ENCODE measurements at regions not wholly inside any gene's neighbourhood (a gene's known extent, or its start where the extent isn't known, plus 50 kb on each side); places are given as distances from the start of the nearest gene placed in this dataset.

DNA sequence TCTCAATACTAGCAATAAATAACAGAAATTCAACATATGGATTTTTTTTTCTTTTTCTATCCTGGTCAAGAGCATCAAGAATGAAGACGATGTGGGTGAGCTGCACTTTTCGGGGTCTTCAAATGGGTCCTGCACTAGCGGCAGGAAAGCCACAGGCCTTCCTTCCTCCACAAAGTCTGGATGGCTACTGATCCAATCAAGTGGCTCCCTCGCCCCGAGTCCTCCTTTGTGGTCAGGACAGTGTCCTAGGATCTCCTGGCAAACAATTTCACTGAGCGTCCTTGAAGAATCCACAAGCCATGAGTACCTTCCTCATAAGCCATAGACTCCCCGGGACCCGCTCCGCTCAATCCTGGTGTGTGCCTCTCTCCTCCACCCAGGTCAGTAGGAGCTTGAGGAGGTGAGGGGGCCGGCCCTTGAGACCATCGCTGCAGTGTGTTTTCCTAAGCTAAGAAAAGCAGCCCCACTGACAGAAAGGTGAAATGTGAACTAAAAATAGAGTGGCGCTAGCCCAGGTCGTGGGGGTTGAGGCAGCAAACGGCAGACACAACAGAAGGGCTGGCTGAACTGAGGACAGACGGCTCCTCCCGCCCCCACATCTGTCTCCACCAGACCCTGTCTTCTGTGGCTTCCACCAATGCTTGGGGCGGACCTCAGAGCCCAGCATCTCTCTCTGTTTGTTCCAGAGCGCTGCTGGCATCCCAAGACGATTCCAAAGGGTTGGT is 202.3 kb downstream of the HERPUD2 start:
- H3K9me3 ChIP-seq (replicated peaks; ENCODE audit: control insufficient read depth, insufficient read depth, low read length): no peaks in the 10 kb centered on the region; the same call in 2 of the 3 replicates
- FAIRE-seq (no peak), DNase-seq (ENCODE audit: low read depth, low spot score) (no peak), ATAC-seq (no peak)
- intact Hi-C loops (cut with micrococcal nuclease; ENCODE audit: unreplicated experiment) (no loop called here), in situ Hi-C loops (cut with MboI) (no loop called here)
- no peaks in the 10 kb centered on the region for H4K20me1 ChIP-seq (ENCODE audit: control insufficient read depth, insufficient read depth)
- WGBS (ENCODE audit: insufficient coverage, insufficient replicate concordance, low lambda C conversion rate, missing lambda C conversion rate): 32% methylated on average over 19 of the region's 19 CpGs
- TF ChIP-seq CBX5 (IDR thresholded peaks at IDR 0.05; ENCODE audit: low read depth) (no peak), BCL11A (IDR thresholded peaks at IDR 0.05; ENCODE audit: low read depth, low read length) (no peak), ATF2 (IDR thresholded peaks at IDR 0.05; ENCODE audit: low read length) (no peak), PBX3 (IDR thresholded peaks at IDR 0.05; ENCODE audit: insufficient replicate concordance, low read depth, low read length) (no peak), PAX5 (IDR thresholded peaks at IDR 0.05; ENCODE audit: borderline replicate concordance, low read depth, low read length) (no peak), BRCA1 (IDR thresholded peaks at IDR 0.05; ENCODE audit: low read depth, low read length) (no peak), MAX (IDR thresholded peaks at IDR 0.05; ENCODE audit: low read depth, low read length) (no peak), LARP7 (IDR thresholded peaks at IDR 0.05) (no peak)
- no peak overlapping the region for H3K4me3 ChIP-seq
- ChIA-PET RAD21 (ENCODE audit: unreplicated experiment) (no interaction called here), SMC1A (ENCODE audit: uncharacterized antibody, unreplicated experiment) (interaction anchor here (0.6 kb wide), 1 partner anchor 67 kb away, joined by 3 read pairs; no protein-coding TSS in a partner anchor), POLR2A (no interaction called here), CTCF (interaction anchor here (1.3 kb wide), 1 partner anchor 27 kb away, joined by 3 read pairs; no protein-coding TSS in a partner anchor)
- peaks cover 0 to 1% of the 10 kb centered on the region in 2 experiments; a peak in 2 of 4 replicates for H3K27me3 ChIP-seq (replicated peaks in 1 of 2; ENCODE audit: control insufficient read depth in 2 of 2, insufficient read depth in 2 of 2, low read length in 1 of 2)
- H2AFZ ChIP-seq (ENCODE audit: control insufficient read depth, low read depth, low read length): no peak overlapping the region
- no peaks in the 10 kb centered on the region for H3K79me2 ChIP-seq (ENCODE audit: control insufficient read depth, insufficient read depth, low read length)
- H3K9ac ChIP-seq (ENCODE audit: control insufficient read depth, insufficient read depth, low read length): no peak overlapping the region
- no peaks in the 10 kb centered on the region for H3K36me3 ChIP-seq (ENCODE audit: control insufficient read depth in 2 of 2, insufficient read depth in 2 of 2, low read length in 1 of 2)
- BruUV-seq (replicated peaks): no TSS peak
- no peak overlapping the region for H3K4me2 ChIP-seq (ENCODE audit: control insufficient read depth, insufficient read depth)
- H3K4me1 ChIP-seq (ENCODE audit: control insufficient read depth, insufficient read depth, low read length): no peaks in the 10 kb centered on the region
- H3K27ac ChIP-seq (ENCODE audit: control insufficient read depth, insufficient read depth): no peak overlapping the region

Measured in GM12878 (cell line).